ENCODE measurements at regions not wholly inside any gene's neighbourhood (a gene's known extent, or its start where the extent isn't known, plus 50 kb on each side); places are given as distances from the start of the nearest gene placed in this dataset.

GRCh38 chr11:38282718-38283117 lies 1684.7 kb upstream of the RAG2 start:
- DNase-seq (ENCODE audit: low spot score): no peak

DNA sequence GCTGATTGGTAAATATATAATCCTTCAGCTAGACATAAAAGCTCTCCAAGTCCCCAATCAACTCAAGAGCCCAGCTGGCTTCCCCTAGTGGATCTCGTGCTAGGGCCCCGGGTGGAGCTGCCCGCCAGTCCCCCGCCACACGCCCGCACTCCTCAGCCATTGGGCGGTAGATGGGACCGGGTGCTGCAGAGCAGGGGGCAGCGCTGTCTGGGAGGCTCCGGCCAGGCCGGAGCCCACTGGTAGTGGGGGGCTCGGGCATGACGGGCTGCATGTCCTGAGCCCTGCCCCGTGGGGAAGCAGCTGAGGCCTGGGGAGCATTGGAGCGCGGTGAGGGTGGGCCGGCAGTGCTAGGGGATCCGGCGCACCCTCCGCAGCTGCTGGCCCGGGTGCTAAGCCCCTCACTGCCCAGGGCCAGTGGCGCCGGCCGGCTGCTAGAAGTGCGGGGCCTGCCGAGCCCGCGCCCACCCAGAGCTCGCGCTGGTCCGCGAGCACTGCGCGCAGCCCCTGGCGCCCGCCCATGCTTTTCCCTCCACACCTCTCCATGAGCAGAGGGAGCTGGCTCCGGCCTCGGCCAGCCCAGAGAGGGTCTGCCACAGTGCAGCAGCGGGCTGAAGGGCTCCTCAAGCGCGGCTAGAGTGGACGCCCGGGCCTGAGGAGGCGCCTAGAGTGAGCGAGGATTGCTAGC lies 1680.6 kb upstream of the RAG2 start:
- no peak for DNase-seq (ENCODE audit: low spot score)

GRCh38 chr11:38274031-38274430 lies 1676.0 kb upstream of the RAG2 start:
- no peak for DNase-seq (ENCODE audit: low spot score)

GRCh38 chr11:38272376-38272775 lies 1674.3 kb upstream of the RAG2 start:
- no peak for DNase-seq (ENCODE audit: low spot score)

DNA sequence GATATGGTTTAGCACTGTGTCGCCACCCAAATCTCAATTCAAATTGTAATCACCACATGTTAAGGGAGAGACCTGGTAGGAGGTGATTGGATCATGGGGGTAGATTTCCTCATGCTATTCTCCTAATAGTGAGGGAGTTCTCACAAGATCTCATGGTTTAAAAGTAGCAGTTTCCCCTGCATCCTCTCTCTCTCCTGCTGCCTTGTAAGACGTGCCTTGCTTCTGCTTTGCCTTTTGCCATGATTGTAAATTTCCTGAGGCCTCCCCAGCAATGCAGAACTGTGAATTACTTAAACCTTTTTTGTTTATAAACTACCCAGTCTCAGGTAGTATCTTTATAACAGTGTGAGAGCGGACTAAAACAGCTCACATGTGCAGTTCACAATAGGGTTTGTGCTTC lies 1668.7 kb upstream of the RAG2 start:
- no peak for DNase-seq (ENCODE audit: low spot score)

- no peak for DNase-seq (ENCODE audit: low spot score)
These were observed 1658.4 kb upstream of the RAG2 start for GRCh38 chr11:38256436-38256835.

- no peak for DNase-seq (ENCODE audit: low spot score)
These were observed 1656.9 kb upstream of the RAG2 start for GRCh38 chr11:38254913-38255312.

GRCh38 chr11:38252620-38253019 lies 1654.6 kb upstream of the RAG2 start:
- no peak for DNase-seq (ENCODE audit: low spot score)

DNA sequence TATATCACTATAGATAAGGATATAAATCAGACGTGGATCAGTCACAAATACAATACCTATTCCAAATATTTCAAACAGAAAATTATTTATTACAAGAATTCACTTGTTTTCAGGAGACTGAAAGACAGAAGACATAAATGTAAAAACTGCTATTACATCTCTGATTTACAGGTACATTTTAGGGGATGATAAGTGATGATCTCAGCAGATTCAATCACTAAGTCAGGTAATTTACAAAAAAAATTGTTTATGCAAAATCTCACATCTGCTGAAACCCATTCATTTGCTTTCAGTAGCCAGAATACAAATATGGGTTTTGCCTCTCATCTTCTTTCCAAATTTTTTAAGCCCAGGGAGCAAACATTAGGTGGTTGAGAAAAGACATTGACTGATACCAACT lies 1648.4 kb upstream of the RAG2 start:
- no peak for DNase-seq (ENCODE audit: low spot score)

DNA sequence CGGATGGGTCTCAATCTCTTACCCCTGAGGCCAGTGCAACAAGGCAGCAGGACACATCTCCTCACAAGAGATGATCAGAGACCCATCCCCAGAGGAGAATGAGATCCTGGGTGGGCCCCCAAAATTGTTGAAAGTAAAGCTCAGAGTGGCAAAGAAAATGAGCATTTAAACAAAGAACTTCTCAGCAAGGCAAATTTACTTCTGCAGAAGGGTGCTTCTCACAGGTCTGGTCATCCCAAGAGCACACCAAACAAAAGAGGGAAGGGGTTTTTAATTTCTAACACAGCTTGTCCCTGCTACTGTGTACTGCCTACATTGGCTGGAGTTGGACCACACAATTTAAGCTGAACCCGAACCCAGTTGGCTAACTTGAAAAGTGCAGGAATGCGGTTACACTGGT lies 1628.6 kb upstream of the RAG2 start:
- DNase-seq (ENCODE audit: low spot score): no peak

DNA sequence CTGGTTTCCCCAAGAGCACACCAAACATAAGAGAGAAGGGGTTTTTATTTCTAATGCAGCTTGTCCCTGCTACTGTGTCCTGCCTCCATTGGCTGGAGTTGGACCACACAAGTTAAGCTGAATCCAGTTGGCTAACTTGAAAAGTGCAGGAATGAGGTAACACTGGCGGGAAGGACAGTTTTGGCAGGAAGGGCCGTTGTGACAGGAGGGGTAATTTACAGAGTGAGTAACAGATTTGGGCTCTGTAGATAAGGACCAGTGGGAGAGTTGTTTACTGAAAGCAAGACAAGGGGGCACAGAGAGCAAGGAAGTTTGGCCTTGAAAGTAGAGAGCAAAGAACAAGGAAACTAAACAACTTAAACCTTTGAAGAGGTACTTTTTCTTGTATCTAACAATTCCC lies 1623.3 kb upstream of the RAG2 start:
- no peak for DNase-seq (ENCODE audit: low spot score)

DNA sequence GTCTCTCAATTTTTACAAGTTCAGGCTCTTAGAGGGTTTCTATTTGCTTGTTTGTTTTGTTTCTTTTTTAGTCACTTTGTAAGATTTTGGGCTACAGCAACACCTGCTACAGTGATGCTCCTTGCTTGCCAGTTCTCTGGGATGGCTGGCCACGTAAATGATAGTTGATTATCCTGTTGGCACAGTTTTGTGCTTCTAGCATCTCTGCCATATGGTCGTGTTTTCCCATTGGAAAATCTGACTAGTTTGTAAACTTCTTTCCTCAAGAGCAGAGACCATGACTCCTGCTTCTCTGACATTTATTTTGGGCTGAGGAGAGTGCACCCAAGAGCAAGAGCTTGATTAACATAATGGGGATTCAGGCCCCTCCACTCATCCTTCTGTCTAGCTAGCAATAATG lies 1621.6 kb upstream of the RAG2 start:
- no peak for DNase-seq (ENCODE audit: low spot score)

- no peak for DNase-seq (ENCODE audit: low spot score)
These were observed 1610.9 kb upstream of the RAG2 start for GRCh38 chr11:38208951-38209350.

DNA sequence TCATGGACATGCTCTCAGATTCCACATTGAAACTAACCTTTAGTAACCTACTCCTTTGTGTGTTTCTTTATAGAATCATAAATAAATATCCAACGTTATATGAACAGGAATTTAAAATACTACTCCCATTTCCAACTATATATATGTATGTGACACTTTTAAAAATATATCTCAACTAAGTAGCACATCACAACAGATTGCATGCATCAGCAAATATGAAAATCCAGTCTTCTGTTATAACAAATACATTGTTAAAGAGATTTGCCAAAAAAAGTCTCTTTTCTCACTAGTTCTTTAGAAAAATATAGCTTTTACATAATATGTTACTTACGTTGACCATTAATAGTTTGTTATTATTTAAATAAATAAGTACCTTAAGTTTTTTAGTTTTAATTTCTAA lies 1608.6 kb upstream of the RAG2 start:
- no peak for DNase-seq (ENCODE audit: low spot score)

GRCh38 chr11:38191101-38191500 lies 1593.1 kb upstream of the RAG2 start:
- DNase-seq (ENCODE audit: low spot score): no peak

DNA sequence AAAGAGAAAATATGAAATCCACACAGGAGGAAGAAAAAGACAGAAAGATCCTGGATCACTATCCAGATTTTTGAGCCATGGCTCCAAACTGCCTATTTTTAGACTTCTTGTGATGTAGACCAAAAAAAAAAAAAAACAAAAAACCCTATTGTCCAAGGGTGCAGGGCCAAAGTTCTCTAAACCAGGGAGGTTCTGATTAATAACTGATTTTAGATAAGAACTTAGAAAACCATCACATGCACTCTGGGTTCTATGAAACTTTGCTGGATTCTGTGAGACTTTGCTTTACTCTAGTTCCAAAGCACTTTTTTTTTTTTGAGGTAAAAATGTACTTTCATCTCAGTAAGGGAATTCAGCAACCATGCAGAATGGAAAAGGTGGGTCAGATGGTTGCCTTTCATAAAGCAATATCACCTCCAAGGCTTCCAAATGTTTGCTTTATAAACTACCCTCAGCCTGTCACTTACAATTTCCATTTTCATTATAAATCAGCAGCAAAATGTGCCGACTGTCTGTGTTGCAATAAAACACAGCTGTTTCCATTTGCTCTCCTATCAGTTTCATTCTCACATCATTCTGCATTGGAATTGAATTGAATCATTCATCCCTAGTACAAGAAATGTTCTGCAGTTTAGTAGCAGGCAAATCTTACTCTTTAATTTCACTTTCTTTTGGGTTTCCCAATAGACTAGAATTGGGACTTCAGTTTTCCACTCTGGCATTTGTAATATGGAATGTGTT lies 1584.3 kb upstream of the RAG2 start:
- no peak for DNase-seq (ENCODE audit: low spot score)

GRCh38 chr11:38176686-38177322 lies 1578.8 kb upstream of the RAG2 start:
- DNase-seq (ENCODE audit: low spot score): no peak

DNA sequence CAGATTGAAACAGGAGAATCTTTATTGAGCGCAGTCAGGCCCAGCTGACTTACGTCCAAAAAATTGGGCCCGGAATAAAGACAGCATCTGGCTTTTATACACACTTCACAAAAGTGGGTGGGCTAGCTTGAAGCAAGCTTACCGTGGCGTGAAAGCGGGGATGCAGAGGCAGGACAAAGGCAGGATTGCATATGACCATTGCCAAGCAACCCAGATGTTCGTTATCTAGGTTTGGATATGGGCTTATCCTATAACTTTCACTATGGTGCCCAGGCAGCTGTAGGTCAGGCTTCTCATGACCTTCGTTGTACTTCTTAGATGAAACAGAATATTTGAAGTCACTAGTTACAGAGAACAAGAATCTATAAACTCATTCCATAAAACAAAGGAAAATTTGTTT lies 1575.6 kb upstream of the RAG2 start:
- DNase-seq (ENCODE audit: low spot score): no peak

DNA sequence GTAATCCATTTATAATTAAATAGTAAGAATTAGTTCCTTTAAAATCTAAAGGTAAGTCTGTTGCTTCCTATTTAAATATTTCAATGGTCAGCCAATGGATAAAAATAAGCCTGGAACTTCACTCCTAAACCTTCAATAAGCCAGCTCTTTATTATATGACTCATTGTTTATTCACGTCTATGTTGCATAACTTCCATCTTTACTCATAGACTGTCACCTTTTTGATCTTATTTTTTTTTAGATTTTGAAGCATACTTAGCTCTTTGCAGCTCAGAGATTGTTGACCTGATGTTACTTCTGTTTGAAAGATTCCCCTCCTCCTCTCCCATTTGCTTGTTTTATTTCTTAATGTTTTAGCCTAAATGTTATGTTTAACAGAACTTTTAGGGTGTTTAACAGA lies 1571.2 kb upstream of the RAG2 start:
- DNase-seq (ENCODE audit: low spot score): no peak

DNA sequence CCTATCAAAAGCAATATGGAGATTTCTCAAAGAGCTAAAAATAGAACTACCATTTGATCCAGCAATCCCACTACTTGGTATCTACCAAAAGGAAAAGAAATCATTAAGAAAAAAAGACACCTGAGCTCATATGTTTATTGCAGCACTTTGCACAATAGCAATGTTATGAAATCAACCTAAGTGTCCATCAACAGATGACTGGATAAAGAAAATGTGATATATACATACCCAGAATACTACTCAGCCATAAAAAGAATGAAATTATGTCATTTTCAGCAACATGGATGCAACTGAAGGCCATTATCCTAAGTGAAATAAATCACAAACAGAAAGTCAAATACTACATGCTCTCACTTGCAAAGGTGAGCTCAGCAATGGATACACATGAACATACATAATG lies 1565.5 kb upstream of the RAG2 start:
- DNase-seq (ENCODE audit: low spot score): no peak

DNA sequence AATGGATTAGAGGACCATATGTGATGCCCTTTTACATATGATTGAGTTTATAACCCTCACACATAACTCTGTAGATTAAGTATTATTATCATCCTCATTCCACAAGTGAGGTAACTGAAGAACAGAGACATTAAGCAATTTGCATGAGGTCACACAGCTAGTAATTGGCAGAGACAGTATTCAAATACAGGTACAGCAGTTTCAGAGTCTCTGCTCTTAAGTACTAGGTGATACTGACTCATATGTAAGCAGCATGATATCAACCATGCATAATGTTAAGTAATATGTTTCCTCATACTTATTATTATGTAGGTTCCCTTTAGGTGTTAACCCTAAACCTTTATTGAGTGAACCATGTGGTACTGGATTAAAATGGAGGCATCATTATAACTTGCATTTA lies 1562.4 kb upstream of the RAG2 start:
- no peak for DNase-seq (ENCODE audit: low spot score)

GRCh38 chr11:38159038-38159437 lies 1561.0 kb upstream of the RAG2 start:
- no peak for DNase-seq (ENCODE audit: low spot score)

DNA sequence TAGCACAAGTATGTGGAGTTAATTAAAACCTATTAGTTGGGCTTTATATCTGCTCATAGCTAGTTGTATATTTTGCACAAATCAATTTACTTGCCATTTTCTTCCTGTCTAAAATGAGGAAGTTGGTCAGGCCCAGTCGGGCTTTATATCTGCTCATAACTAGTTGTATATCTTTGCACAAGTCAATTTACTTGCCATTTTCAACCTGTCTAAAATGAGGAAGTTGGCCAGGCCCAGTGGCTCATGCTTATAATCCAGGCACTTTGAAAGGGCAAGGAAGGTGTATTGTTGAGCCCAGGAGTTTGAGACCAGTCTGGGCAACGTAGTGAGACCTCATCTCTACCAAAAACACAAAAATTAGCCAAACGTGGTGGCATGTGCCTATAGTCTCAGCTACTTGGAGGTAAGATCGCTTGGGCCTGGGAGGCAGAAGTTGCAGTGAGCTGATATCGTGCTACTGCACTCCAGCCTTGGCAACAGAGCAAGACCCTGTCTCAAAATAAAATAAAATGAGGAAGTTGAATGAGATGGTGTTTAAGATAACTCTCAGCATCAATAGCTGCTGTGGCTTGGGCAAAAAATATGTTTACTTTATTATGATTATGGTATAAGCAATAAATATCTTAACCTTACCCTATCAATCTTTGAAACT lies 1558.6 kb upstream of the RAG2 start:
- DNase-seq (ENCODE audit: low spot score): no peak

All from HuH-7.5 (cell line).